Hepatocyte (in vitro differentiated cells): ENCODE measurements at regions not wholly inside any gene's neighbourhood (a gene's known extent, or its start where the extent isn't known, plus 50 kb on each side); places are given as distances from the start of the nearest gene placed in this dataset.

Source experiments
- DNase-seq: peaks from one replicate; pipeline ENCODE4 v3.0.0-alpha.2; 2016; ENCODE audit warnings: low spot score
- H2AFZ ChIP-seq: fragments of 200-600 bp; sonication (generic); 2 replicates; pipeline ENCODE4 v1.6.0; 2016; ENCODE audit warnings: antibody characterized with exemption, mild to moderate bottlenecking
- H3K27ac ChIP-seq: fragments of 200-600 bp; sonication (generic); 2 replicates; pipeline ENCODE4 v1.5.1; 2016; ENCODE audit warnings: mild to moderate bottlenecking
- H3K27me3 ChIP-seq: fragments of 200-600 bp; sonication (generic); 2 replicates; pipeline ENCODE4 v1.6.1; 2016
- H3K36me3 ChIP-seq: fragments of 200-600 bp; sonication (generic); replicated peaks from 2 replicates; pipeline ENCODE4 v1.5.1; 2016; ENCODE audit warnings: low read depth; ENCODE audit not compliant: insufficient read depth
- H3K4me1 ChIP-seq: fragments of 200-600 bp; sonication (generic); 2 replicates; pipeline ENCODE4 v1.5.1; 2016; ENCODE audit warnings: mild to moderate bottlenecking, moderate library complexity; ENCODE audit not compliant: insufficient read depth
- H3K4me2 ChIP-seq: fragments of 200-600 bp; sonication (generic); 2 replicates; pipeline ENCODE4 v1.6.0; 2016
- H3K4me3 ChIP-seq: fragments of 200-600 bp; sonication (generic); 2 replicates; pipeline ENCODE4 v1.5.1; 2016; ENCODE audit warnings: mild to moderate bottlenecking
- H3K79me2 ChIP-seq: fragments of 200-600 bp; sonication (generic); 2 replicates; pipeline ENCODE4 v1.6.0; 2017; ENCODE audit warnings: mild to moderate bottlenecking
- H3K9me2 ChIP-seq: fragments of 200-600 bp; sonication (generic); replicated peaks from 2 replicates; pipeline ENCODE4 v1.6.0; 2017; ENCODE audit warnings: mild to moderate bottlenecking; ENCODE audit not compliant: insufficient read depth
- H3K9me3 ChIP-seq: fragments of 200-600 bp; sonication (generic); 2 replicates; pipeline ENCODE4 v1.5.1; 2016; ENCODE audit warnings: low read depth, mild to moderate bottlenecking
- H4K20me1 ChIP-seq: fragments of 200-600 bp; sonication (generic); 2 replicates; pipeline ENCODE4 v1.6.0; 2016; ENCODE audit warnings: mild to moderate bottlenecking; ENCODE audit not compliant: insufficient read depth, poor library complexity, severe bottlenecking
- CTCF ChIP-seq: fragments of 200-600 bp; sonication (generic); IDR thresholded peaks from 2 replicates; pipeline ENCODE4 v1.5.1; 2016; ENCODE audit warnings: antibody characterized with exemption, mild to moderate bottlenecking; ENCODE audit not compliant: poor library complexity
- EZH2 ChIP-seq: fragments of 200-600 bp; sonication (generic); IDR thresholded peaks from 2 replicates; pipeline ENCODE4 v1.6.1; 2016; ENCODE audit warnings: antibody characterized with exemption, mild to moderate bottlenecking, borderline replicate concordance
- EZH2phosphoT487 ChIP-seq: fragments of 200-600 bp; sonication (generic); IDR thresholded peaks from one replicate; pipeline ENCODE4 v1.6.1; 2018; ENCODE audit warnings: antibody characterized with exemption, mild to moderate bottlenecking, low read depth, moderate library complexity; ENCODE audit not compliant: unreplicated experiment, severe bottlenecking
- WGBS: methylation state at CpG from one replicate; pipeline ENCODE4 v1.1.6; 2016; ENCODE audit warnings: low lambda C conversion rate; ENCODE audit errors: missing lambda C conversion rate; 5-methylcytosine and 5-hydroxymethylcytosine counted together

- H3K9me3 ChIP-seq: no peaks in the 10 kb centered on the region
- H2AFZ ChIP-seq: no peak overlapping the region
- no peaks in the 10 kb centered on the region for H3K79me2 ChIP-seq
- DNase-seq: no peak
- H3K4me1 ChIP-seq: peaks cover 11% of the 10 kb centered on the region
- no peak for TF ChIP-seq CTCF
- no peak for TF ChIP-seq EZH2phosphoT487
- no peak for TF ChIP-seq EZH2
- H3K27me3 ChIP-seq: no peaks in the 10 kb centered on the region
- no peak overlapping the region for H3K4me2 ChIP-seq
- no peak overlapping the region for H3K27ac ChIP-seq
- H3K36me3 ChIP-seq: no peaks in the 10 kb centered on the region
- no peaks in the 10 kb centered on the region for H4K20me1 ChIP-seq
- no peaks in the 10 kb centered on the region for H3K9me2 ChIP-seq
- no peak overlapping the region for H3K4me3 ChIP-seq
Observed at GRCh38 chr1:48115835-48116234, 106.7 kb upstream of the SLC5A9 start.

DNA sequence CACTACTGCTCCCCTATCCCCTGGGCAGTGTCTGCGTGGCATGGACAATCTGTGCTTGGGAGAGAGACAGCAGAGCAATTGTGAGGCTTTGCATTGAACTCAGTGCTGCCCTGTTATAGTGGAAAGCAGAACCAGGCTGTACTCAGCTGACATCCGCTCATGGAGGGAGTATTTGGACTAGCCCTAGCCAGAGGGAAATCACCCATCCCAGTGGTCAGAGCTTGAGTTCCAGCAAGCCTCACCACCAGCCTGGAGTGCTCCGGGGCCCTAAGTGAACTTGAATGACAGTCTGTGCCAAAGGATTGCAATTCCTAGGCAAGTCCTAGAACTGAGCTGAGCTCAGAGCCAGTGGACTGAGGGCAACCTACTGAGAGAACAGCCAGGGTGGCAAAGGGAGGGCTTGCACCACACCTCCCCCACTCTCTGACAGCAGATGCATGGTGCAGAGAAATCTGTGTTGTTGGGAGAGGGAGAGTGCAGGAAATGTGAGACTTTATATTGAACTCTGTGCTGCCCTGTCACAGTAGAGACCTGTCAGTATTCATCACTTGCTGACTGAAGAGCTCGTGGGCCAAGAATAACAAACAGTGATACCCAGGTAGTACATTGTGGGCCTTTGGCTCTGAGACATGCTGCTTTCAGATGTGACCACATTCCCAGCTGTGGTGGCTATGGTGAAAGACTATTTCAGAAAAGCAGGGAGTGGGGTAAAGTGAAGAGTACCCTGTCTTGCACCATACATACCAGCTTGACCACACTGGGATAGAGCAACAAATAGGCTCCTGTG lies 107.7 kb upstream of the SLC5A9 start:
- Histone ChIP-seq H3K79me2 (no peaks in the 10 kb centered on the region), H3K4me2 (no peak overlapping the region), H3K4me3 (no peak overlapping the region), H4K20me1 (no peaks in the 10 kb centered on the region), H3K27me3 (no peaks in the 10 kb centered on the region), H3K9me3 (no peaks in the 10 kb centered on the region), H3K27ac (no peak overlapping the region), H3K4me1 (peaks cover 11% of the 10 kb centered on the region), H2AFZ (no peak overlapping the region), H3K9me2 (no peaks in the 10 kb centered on the region), H3K36me3 (no peaks in the 10 kb centered on the region)
- WGBS: 82% methylated on average over 4 of the region's 4 CpGs
- no peak for DNase-seq
- TF ChIP-seq EZH2 (no peak), EZH2phosphoT487 (no peak), CTCF (no peak)

DNA sequence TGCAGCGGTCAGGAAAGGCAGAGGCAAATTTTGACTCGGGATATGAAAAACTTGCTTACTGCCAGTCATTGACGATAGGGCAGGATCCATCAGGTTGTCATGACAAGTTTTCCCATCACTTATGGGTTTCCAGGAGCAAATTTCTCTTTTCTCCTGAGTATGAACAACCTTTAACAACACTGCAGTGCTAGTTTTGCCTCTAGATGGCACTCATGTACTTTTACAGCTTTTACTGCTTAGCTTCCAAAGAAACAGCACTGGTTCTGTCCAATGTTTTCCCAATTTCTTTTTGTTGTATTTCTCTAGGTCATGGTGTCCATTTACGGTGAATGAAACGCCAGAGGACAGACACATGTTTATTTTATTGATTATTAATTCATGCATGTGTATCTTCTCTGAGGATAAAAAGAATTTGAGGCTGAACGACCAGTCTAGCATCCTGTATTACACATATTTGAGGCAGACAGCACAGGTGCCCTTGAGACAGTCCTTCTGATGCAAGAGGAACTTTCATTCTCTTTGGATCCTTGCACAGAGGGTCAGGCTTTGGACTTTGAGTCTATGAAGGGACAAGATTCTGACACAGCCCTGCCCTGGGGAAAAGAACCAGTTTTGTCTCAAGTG lies 112.3 kb upstream of the TRABD2B start:
- H3K9me2 ChIP-seq: no peaks in the 10 kb centered on the region

More for the DNA sequence above, 112.3 kb upstream of the TRABD2B start:
- WGBS: 18% methylated on average over 6 of the region's 6 CpGs
- Histone ChIP-seq H3K4me2 (no peak overlapping the region), H2AFZ (no peak overlapping the region), H4K20me1 (no peaks in the 10 kb centered on the region), H3K4me3 (no peak overlapping the region), H3K27ac (no peak overlapping the region), H3K79me2 (no peaks in the 10 kb centered on the region), H3K27me3 (no peaks in the 10 kb centered on the region), H3K36me3 (no peaks in the 10 kb centered on the region), H3K9me3 (no peaks in the 10 kb centered on the region), H3K4me1 (no peaks in the 10 kb centered on the region)
- peak; percentile 78 for DNase-seq
- TF ChIP-seq EZH2phosphoT487 (no peak), CTCF (peak; percentile 81)
